ENCODE measurements at regions not wholly inside any gene's neighbourhood (a gene's known extent, or its start where the extent isn't known, plus 50 kb on each side); places are given as distances from the start of the nearest gene placed in this dataset.
A peak's percentile ranks its signal among the peaks of the same experiment; 100 is the strongest.

DNA sequence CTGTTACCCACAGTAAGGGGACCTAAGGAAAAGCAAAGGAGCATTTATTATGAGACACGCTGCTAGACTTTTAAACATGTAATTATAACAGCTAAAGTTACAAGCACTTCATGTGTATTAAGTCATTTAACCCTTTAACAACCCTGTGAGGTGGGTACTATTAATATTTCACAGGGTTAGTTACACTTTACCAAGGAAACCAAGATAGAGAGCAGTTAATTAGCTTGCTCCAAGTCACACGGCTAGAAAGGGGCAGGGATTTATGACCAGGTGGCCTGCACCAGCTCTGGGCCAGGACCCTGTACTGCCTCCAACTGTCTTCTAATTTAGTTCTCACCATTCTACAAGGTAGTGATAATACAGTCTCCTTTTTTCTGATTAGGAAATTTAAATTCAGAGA is 74.9 kb downstream of the RPL27A start:
- Histone ChIP-seq H3K27ac (peak overlapping the region in 1 of 3 donors; percentile 11), H3K36me3 (no peaks in the 10 kb centered on the region), H3K4me1 (peaks cover 17 to 51% of the 10 kb centered on the region in 2 donors), H3K4me3 (replicated peaks in 1 of 3) (no peak overlapping the region), H3K27me3 (no peaks in the 10 kb centered on the region), H3K9me3 (no peaks in the 10 kb centered on the region)
- 75 to 89% methylated on average over 2 of the region's 2 CpGs for WGBS, 2 donors
- intact Hi-C loops (cut with DNase I) = no loop called here
- no peak for DNase-seq
- no peak for TF ChIP-seq POLR2A (IDR thresholded peaks at IDR 0.05)
- TF ChIP-seq, protein P1, sequence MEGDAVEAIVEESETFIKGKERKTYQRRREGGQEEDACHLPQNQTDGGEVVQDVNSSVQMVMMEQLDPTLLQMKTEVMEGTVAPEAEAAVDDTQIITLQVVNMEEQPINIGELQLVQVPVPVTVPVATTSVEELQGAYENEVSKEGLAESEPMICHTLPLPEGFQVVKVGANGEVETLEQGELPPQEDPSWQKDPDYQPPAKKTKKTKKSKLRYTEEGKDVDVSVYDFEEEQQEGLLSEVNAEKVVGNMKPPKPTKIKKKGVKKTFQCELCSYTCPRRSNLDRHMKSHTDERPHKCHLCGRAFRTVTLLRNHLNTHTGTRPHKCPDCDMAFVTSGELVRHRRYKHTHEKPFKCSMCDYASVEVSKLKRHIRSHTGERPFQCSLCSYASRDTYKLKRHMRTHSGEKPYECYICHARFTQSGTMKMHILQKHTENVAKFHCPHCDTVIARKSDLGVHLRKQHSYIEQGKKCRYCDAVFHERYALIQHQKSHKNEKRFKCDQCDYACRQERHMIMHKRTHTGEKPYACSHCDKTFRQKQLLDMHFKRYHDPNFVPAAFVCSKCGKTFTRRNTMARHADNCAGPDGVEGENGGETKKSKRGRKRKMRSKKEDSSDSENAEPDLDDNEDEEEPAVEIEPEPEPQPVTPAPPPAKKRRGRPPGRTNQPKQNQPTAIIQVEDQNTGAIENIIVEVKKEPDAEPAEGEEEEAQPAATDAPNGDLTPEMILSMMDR (IDR thresholded peaks at IDR 0.05) = no peak

DNA sequence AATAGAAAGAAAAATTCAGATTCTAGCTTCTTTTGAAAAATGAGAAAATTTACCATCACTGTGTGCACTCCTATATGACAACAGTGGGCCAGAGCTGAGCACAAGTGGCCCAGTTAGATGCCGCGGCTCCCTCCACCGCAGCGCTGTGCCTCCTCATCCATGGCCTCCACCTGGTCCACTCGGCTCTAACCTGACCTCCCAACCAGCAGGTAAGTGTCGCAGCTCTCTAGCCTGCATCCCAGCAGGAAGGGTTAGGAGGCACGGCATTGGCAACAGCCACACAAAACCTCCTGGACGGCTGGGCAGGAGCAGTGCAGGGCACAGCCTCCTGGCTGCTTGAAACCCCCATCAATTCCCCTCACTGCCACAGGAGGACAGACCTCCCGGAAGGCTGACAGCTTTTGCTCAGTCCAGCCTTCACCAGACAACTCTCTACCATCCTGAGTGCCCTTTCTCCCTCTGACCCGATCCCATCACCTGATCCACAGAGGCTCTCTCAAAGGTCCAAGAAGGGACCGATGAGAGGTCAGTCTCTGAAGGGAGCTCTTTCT is 76.1 kb downstream of the RPL27A start:
- TF ChIP-seq, protein P1 (IDR thresholded peaks at IDR 0.05) = no peak
- no peak for TF ChIP-seq POLR2A (IDR thresholded peaks at IDR 0.05)
- Histone ChIP-seq H3K27ac (no peak overlapping the region), H3K4me1 (peaks cover 17 to 51% of the 10 kb centered on the region in 2 donors), H3K9me3 (no peaks in the 10 kb centered on the region), H3K36me3 (no peaks in the 10 kb centered on the region), H3K27me3 (no peaks in the 10 kb centered on the region), H3K4me3 (replicated peaks in 1 of 3) (no peak overlapping the region)
- no peak for DNase-seq
- 94% methylated on average over 10 to 11 of the region's 11 CpGs for WGBS, 2 donors
- intact Hi-C loops (cut with DNase I) = no loop called here

DNA sequence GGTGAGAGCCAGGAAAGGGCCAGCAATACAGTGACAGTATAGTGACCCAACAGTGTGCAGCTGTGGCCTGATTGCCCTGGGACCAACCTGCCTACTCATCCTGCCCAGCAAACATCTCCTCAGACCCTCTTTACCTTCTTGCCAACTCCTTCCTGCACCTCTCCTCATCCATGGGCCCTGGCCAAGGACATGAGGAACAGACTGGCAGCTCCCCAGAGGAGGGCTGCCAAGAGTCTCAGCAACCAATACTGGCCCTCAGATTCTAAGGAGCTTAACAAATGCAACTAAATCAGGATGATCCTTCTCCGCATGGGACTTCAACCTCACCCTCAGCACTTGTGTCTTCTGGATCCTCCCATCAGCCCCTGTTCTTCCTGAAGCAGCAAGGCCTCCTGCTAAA is 77.0 kb downstream of the RPL27A start:
- H3K9me3 ChIP-seq = no peaks in the 10 kb centered on the region
- H3K27me3 ChIP-seq = no peaks in the 10 kb centered on the region
- H3K27ac ChIP-seq = peak overlapping the region; percentile 9 to 28 (median 11)
- 36 to 50% methylated on average over 1 of the region's 1 CpG for WGBS, 2 donors
- H3K4me1 ChIP-seq = peaks cover 17 to 51% of the 10 kb centered on the region in 2 donors
- intact Hi-C loops (cut with DNase I) = no loop called here
- H3K4me3 ChIP-seq (replicated peaks in 1 of 3) = no peak overlapping the region
- H3K36me3 ChIP-seq = no peaks in the 10 kb centered on the region
- TF ChIP-seq POLR2A (IDR thresholded peaks at IDR 0.05) = no peak
- TF ChIP-seq, protein P1 (IDR thresholded peaks at IDR 0.05) = no peak
- DNase-seq = peak; percentile 55 to 71

DNA sequence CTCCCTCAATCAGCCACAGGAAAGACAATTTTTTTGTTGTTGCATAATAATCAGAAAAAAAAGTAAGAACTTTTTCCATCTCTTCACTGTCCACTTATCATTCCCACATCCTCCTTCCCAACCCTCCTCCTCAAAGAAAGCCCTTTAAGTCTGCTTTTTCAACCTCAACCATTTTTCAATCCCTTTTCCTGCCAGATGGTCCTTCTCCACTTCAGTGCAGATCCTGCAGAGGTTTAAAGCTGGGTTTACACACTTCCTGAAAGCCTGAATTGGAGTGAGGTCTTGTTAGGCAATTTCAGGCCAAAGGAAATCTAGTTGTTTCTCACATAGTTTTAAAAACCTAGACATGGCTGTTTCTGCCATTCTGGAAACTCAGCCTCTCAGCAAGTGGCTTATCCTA is 78.3 kb downstream of the RPL27A start:
- Histone ChIP-seq H3K27ac (peak overlapping the region in 2 of 3 donors; percentile 4 to 45), H3K27me3 (no peaks in the 10 kb centered on the region), H3K4me1 (peaks cover 17 to 51% of the 10 kb centered on the region in 2 donors), H3K9me3 (no peaks in the 10 kb centered on the region), H3K36me3 (no peaks in the 10 kb centered on the region), H3K4me3 (replicated peaks in 1 of 3) (no peak overlapping the region)
- no peak for DNase-seq
- TF ChIP-seq, protein P1 (IDR thresholded peaks at IDR 0.05) = no peak
- no peak for TF ChIP-seq POLR2A (IDR thresholded peaks at IDR 0.05)
- intact Hi-C loops (cut with DNase I) = no loop called here

DNA sequence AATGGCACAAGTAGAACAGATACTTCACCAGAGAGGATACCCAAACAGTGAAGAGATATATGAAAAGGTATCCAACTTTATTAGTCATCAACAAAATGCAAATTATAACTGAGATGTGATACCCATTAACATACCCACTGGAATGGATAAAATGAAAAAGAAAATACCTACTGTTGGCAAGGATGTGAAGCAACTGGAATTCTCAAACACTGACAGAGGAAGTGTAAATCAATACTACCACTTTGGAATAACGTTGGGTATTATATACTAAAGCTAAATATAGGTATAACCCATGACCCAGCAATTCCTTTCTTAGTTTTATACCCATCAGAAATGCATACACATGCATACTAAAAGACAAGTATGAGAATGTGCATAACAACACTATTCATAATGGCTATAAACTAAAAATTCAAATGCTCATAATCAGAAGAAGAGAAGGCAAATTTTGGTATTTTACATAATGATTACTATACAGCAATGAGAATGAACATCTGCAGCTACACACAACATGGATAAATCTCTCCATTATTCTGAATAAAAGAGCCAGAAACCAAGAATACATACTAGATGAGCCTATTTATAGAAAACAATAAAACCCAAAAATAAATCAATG is 80.6 kb downstream of the RPL27A start:
- peaks cover 17 to 39% of the 10 kb centered on the region in 2 donors for H3K4me1 ChIP-seq
- 0 to 30% methylated on average over 1 of the region's 1 CpG for WGBS, 2 donors
- no peak for DNase-seq
- intact Hi-C loops (cut with DNase I) = no loop called here
- H3K9me3 ChIP-seq = no peaks in the 10 kb centered on the region
- H3K36me3 ChIP-seq = no peaks in the 10 kb centered on the region
- no peak overlapping the region for H3K4me3 ChIP-seq (replicated peaks in 1 of 3)
- TF ChIP-seq, protein P1 (IDR thresholded peaks at IDR 0.05) = no peak
- TF ChIP-seq POLR2A (IDR thresholded peaks at IDR 0.05) = no peak
- no peaks in the 10 kb centered on the region for H3K27me3 ChIP-seq
- no peak overlapping the region for H3K27ac ChIP-seq
